ENCODE measurements at regions not wholly inside any gene's neighbourhood (a gene's known extent, or its start where the extent isn't known, plus 50 kb on each side); places are given as distances from the start of the nearest gene placed in this dataset.

DNA sequence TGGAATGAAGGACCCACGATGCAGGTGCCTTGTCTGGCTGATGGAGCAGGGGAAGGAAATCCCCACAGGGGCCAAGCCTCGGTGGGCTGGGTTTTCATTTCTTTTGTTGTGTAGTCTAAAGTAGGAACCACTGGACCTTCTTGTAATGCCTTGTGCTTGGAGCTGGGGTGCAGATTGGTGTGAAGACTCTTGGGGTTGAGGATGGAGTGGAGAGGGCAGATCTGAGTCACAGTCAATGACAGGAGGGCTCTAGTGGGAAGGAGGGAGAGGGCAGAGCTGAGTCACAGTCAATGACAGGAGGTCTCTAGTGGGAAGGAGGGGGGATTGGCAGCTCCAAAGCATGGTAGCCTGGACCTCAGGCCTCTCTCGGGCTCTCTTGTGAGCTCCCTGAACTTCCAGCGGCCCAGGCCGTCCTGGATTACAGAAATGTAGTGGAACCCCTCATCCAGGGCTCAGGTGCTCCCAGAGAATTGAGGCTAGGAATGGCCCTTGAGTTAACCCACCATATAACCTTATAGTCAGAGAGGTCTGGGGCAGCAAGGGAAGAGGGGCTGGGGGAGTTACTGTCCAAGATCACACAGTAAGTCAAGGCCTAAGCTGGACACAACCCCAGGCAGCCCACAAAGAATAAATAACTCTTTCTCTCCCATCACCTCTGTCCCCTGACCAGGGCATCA lies 313.8 kb downstream of the MATN1 start:
- TF ChIP-seq, protein P1, sequence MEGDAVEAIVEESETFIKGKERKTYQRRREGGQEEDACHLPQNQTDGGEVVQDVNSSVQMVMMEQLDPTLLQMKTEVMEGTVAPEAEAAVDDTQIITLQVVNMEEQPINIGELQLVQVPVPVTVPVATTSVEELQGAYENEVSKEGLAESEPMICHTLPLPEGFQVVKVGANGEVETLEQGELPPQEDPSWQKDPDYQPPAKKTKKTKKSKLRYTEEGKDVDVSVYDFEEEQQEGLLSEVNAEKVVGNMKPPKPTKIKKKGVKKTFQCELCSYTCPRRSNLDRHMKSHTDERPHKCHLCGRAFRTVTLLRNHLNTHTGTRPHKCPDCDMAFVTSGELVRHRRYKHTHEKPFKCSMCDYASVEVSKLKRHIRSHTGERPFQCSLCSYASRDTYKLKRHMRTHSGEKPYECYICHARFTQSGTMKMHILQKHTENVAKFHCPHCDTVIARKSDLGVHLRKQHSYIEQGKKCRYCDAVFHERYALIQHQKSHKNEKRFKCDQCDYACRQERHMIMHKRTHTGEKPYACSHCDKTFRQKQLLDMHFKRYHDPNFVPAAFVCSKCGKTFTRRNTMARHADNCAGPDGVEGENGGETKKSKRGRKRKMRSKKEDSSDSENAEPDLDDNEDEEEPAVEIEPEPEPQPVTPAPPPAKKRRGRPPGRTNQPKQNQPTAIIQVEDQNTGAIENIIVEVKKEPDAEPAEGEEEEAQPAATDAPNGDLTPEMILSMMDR (IDR thresholded peaks at IDR 0.05 in 8 of 11, conservative IDR thresholded peaks at IDR 0.05 in 3 of 11) = no peak
- no peak for TF ChIP-seq POLR2AphosphoS5 (IDR thresholded peaks at IDR 0.05)

All from spleen (tissue), 7 donors.